ENCODE measurements at regions not wholly inside any gene's neighbourhood (a gene's known extent, or its start where the extent isn't known, plus 50 kb on each side); places are given as distances from the start of the nearest gene placed in this dataset.

GRCh38 chr12:127656266-127656665, 610.7 kb upstream of the TMEM132C start:
- no peak overlapping the region for H3K9ac ChIP-seq (replicated peaks in 1 of 4; ENCODE audit: extremely low read depth in 1 of 4, low read depth in 3 of 4, low read length in 3 of 4)
- no peaks in the 10 kb centered on the region for H3K36me3 ChIP-seq (ENCODE audit: control insufficient read depth in 2 of 4, insufficient read depth in 4 of 4, low read length in 3 of 4)
- H3K79me1 ChIP-seq (ENCODE audit: low read depth, low read length), result no peaks in the 10 kb centered on the region
- no peaks in the 10 kb centered on the region for H3K27me3 ChIP-seq (replicated peaks in 1 of 4; ENCODE audit: control insufficient read depth in 3 of 4, extremely low read depth in 1 of 4, insufficient read depth in 3 of 4, low read length in 3 of 4)
- TF ChIP-seq SUZ12 (IDR thresholded peaks at IDR 0.05; ENCODE audit: low read length) (no peak), SP1 (IDR thresholded peaks at IDR 0.05; ENCODE audit: low read depth, low read length) (no peak), PHF8 (conservative IDR thresholded peaks at IDR 0.05; ENCODE audit: low read depth, low read length) (no peak), SIX5 (IDR thresholded peaks at IDR 0.05; ENCODE audit: low read depth, low read length) (no peak), TBP (IDR thresholded peaks at IDR 0.05; ENCODE audit: low read depth, low read length) (no peak), NANOG (IDR thresholded peaks at IDR 0.05; ENCODE audit: insufficient read depth, low read depth, low read length, poor library complexity, severe bottlenecking) (no peak), TEAD4 (IDR thresholded peaks at IDR 0.05; ENCODE audit: low read depth, low read length) (no peak), KDM4A (IDR thresholded peaks at IDR 0.05; ENCODE audit: low read depth, low read length, severe bottlenecking) (no peak), USF2 (IDR thresholded peaks at IDR 0.05; ENCODE audit: low read length) (no peak), MAFK (IDR thresholded peaks at IDR 0.05; ENCODE audit: low read depth, low read length) (no peak), ZNF274 (IDR thresholded peaks at IDR 0.05; ENCODE audit: borderline replicate concordance, extremely low read depth, low read length) (no peak), CEBPB (IDR thresholded peaks at IDR 0.05; ENCODE audit: low read depth, low read length) (no peak)
- H3K27ac ChIP-seq (ENCODE audit: low read depth, low read length), result no peak overlapping the region
- no peak overlapping the region for H2AFZ ChIP-seq (ENCODE audit: low read length)
- H2BK5ac ChIP-seq (ENCODE audit: low read depth, low read length), result no peak overlapping the region
- H3K4me2 ChIP-seq (ENCODE audit: insufficient read depth in 1 of 2, low read depth in 2 of 2, low read length in 2 of 2), result no peak overlapping the region
- H2BK12ac ChIP-seq (ENCODE audit: low read depth, low read length), result no peak overlapping the region
- FAIRE-seq, result no peak
- H3K4ac ChIP-seq (replicated peaks; ENCODE audit: insufficient read length, low read depth, low read length), result no peak overlapping the region
- no peak overlapping the region for H4K8ac ChIP-seq (ENCODE audit: extremely low read depth, insufficient read depth, low read length)
- H3K4me1 ChIP-seq (replicated peaks in 1 of 4; ENCODE audit: control insufficient read depth in 3 of 4, insufficient read depth in 4 of 4, low read length in 3 of 4), result no peaks in the 10 kb centered on the region
- H3K56ac ChIP-seq (replicated peaks; ENCODE audit: insufficient read length, low read depth, low read length), result no peak overlapping the region
- no peak overlapping the region for H3K23ac ChIP-seq (ENCODE audit: insufficient read length)
- no peak overlapping the region for H2AK5ac ChIP-seq (ENCODE audit: low read depth, low read length)
- no peak for DNase-seq (ENCODE audit: low read depth in 1 of 2, low spot score in 2 of 2)
- no peak overlapping the region for H3K14ac ChIP-seq (ENCODE audit: insufficient read length)
- H3K18ac ChIP-seq (ENCODE audit: extremely low read depth, low read length), result no peak overlapping the region
- no peak overlapping the region for H2BK20ac ChIP-seq (ENCODE audit: low read length)
- no peak overlapping the region for H4K5ac ChIP-seq (ENCODE audit: insufficient read length, low read depth, low read length)
- no peaks in the 10 kb centered on the region for H3K79me2 ChIP-seq (ENCODE audit: control insufficient read depth in 1 of 2, insufficient read depth in 2 of 2, low read length in 2 of 2)
- H2BK15ac ChIP-seq (ENCODE audit: low read length), result no peak overlapping the region
- H3K23me2 ChIP-seq (ENCODE audit: low read depth, low read length), result no peaks in the 10 kb centered on the region
- CTCF ChIA-PET (ENCODE audit: partially characterized antibody), result interaction anchor here (1.4 kb wide), 1 partner anchor 21 kb away, joined by 3 read pairs; no protein-coding TSS in a partner anchor
- H3K4me3 ChIP-seq (ENCODE audit: extremely low read depth in 1 of 4, insufficient read depth in 2 of 4, low read depth in 3 of 4, low read length in 4 of 4), result no peak overlapping the region
- WGBS, 2 experiments (ENCODE audit: extremely low coverage in 1 of 2, insufficient coverage in 1 of 2, insufficient read length in 1 of 2, insufficient replicate concordance in 2 of 2, low coverage in 1 of 2, low lambda C conversion rate in 2 of 2, missing lambda C conversion rate in 1 of 2), result 91% methylated on average over 3 of the region's 3 CpGs; no CpG with 5 or more reads in 1 of the 2 experiments
- no peaks in the 10 kb centered on the region for H3K9me3 ChIP-seq (ENCODE audit: insufficient read depth in 2 of 2, low read depth in 1 of 2, low read length in 1 of 2)
- POLR2A ChIA-PET (ENCODE audit: partially characterized antibody), result no interaction called here
- no peak overlapping the region for H4K91ac ChIP-seq (replicated peaks; ENCODE audit: insufficient read length, low read length)
- H2BK120ac ChIP-seq (replicated peaks; ENCODE audit: low read depth, low read length), result no peak overlapping the region
- no peaks in the 10 kb centered on the region for H4K20me1 ChIP-seq (replicated peaks in 1 of 2; ENCODE audit: control insufficient read depth in 1 of 2, insufficient read depth in 2 of 2, low read length in 2 of 2)
